ENCODE measurements at regions not wholly inside any gene's neighbourhood (a gene's known extent, or its start where the extent isn't known, plus 50 kb on each side); places are given as distances from the start of the nearest gene placed in this dataset.

- no peak for TF ChIP-seq CTCF (IDR thresholded peaks at IDR 0.05; ENCODE audit: low read depth, low read length)
- TF ChIP-seq POLR2A (IDR thresholded peaks at IDR 0.05; ENCODE audit: extremely low read depth, insufficient read length) = no peak
- TF ChIP-seq MAX (IDR thresholded peaks at IDR 0.05; ENCODE audit: low read depth, low read length) = no peak
- no peak for TF ChIP-seq MYC (IDR thresholded peaks at IDR 0.05; ENCODE audit: low read depth, low read length)
Measured at GRCh38 chr20:55273149-55273548, 732.2 kb downstream of the CBLN4 start.
